ELF-1 (cell line): ENCODE measurements at regions not wholly inside any gene's neighbourhood (a gene's known extent, or its start where the extent isn't known, plus 50 kb on each side); places are given as distances from the start of the nearest gene placed in this dataset.

Experiments
- DNase-seq: peaks from one replicate; pipeline ENCODE4 v3.0.0-alpha.2; 2016; ENCODE audit warnings: low read depth, low spot score

- peak; percentile 72 for DNase-seq
Observed at GRCh38 chr6:10248378-10248843, 166.5 kb downstream of the TFAP2A start.

GRCh38 chr6:10237298-10238038 lies 177.4 kb downstream of the TFAP2A start:
- no peak for DNase-seq

- DNase-seq, result no peak
Observed at GRCh38 chr6:10235344-10235743, 179.5 kb downstream of the TFAP2A start.

- DNase-seq, result no peak
Observed at GRCh38 chr6:10230531-10230930, 184.3 kb downstream of the TFAP2A start.

GRCh38 chr6:10223841-10224240 lies 191.0 kb downstream of the TFAP2A start:
- peak; percentile 43 for DNase-seq

GRCh38 chr6:10221178-10221577 lies 193.7 kb downstream of the TFAP2A start:
- DNase-seq, result no peak

- no peak for DNase-seq
Observed at GRCh38 chr6:10219510-10219909, 195.4 kb downstream of the TFAP2A start.

- DNase-seq, result no peak
Observed at GRCh38 chr6:10217111-10217510, 197.8 kb downstream of the TFAP2A start.

GRCh38 chr6:10215326-10216110 lies 199.4 kb downstream of the TFAP2A start:
- no peak for DNase-seq

GRCh38 chr6:10210052-10210451 lies 204.8 kb downstream of the TFAP2A start:
- no peak for DNase-seq

GRCh38 chr6:10205892-10206291 lies 209.0 kb downstream of the TFAP2A start:
- no peak for DNase-seq

- no peak for DNase-seq
Observed at GRCh38 chr6:10205120-10205519, 209.8 kb downstream of the TFAP2A start.

GRCh38 chr6:10203651-10204050 lies 211.2 kb downstream of the TFAP2A start:
- DNase-seq, result no peak

- DNase-seq, result no peak
Observed at GRCh38 chr6:10202581-10202980, 212.3 kb downstream of the TFAP2A start.

GRCh38 chr6:10201606-10202510 lies 213.0 kb downstream of the TFAP2A start:
- peak; percentile 74 for DNase-seq

- DNase-seq, result no peak
Observed at GRCh38 chr6:10196090-10196489, 218.8 kb downstream of the TFAP2A start.

GRCh38 chr6:10194816-10195672 lies 219.8 kb downstream of the TFAP2A start:
- DNase-seq, result no peak

- no peak for DNase-seq
Observed at GRCh38 chr6:10193321-10193720, 221.6 kb downstream of the TFAP2A start.

- peak; percentile 79 for DNase-seq
Observed at GRCh38 chr6:10190042-10190441, 224.8 kb downstream of the TFAP2A start.

- DNase-seq, result no peak
Observed at GRCh38 chr6:10184371-10185227, 230.3 kb downstream of the TFAP2A start.
